ENCODE measurements at regions not wholly inside any gene's neighbourhood (a gene's known extent, or its start where the extent isn't known, plus 50 kb on each side); places are given as distances from the start of the nearest gene placed in this dataset.

GRCh38 chr14:34129927-34130552 is 179.2 kb upstream of the EGLN3 start:
- no peak for DNase-seq (ENCODE audit: low spot score)

GRCh38 chr14:34128665-34129064 is 177.8 kb upstream of the EGLN3 start:
- no peak for DNase-seq (ENCODE audit: low spot score)

- no peak for DNase-seq (ENCODE audit: low spot score)
These were observed 175.7 kb upstream of the EGLN3 start for GRCh38 chr14:34126586-34126985.

- DNase-seq (ENCODE audit: low spot score), result no peak
These were observed 173.7 kb upstream of the EGLN3 start for GRCh38 chr14:34124585-34124984.

- DNase-seq (ENCODE audit: low spot score), result no peak
These were observed 171.8 kb upstream of the EGLN3 start for GRCh38 chr14:34122650-34123049.

- no peak for DNase-seq (ENCODE audit: low spot score)
These were observed 171.2 kb upstream of the EGLN3 start for GRCh38 chr14:34122081-34122480.

GRCh38 chr14:34120185-34120977 is 169.5 kb upstream of the EGLN3 start:
- no peak for DNase-seq (ENCODE audit: low spot score)

- no peak for DNase-seq (ENCODE audit: low spot score)
These were observed 168.4 kb upstream of the EGLN3 start for GRCh38 chr14:34119107-34119858.

- no peak for DNase-seq (ENCODE audit: low spot score)
These were observed 163.1 kb upstream of the EGLN3 start for GRCh38 chr14:34113991-34114390.

- no peak for DNase-seq (ENCODE audit: low spot score)
These were observed 162.2 kb upstream of the EGLN3 start for GRCh38 chr14:34113005-34113511.

- DNase-seq (ENCODE audit: low spot score), result no peak
These were observed 161.1 kb upstream of the EGLN3 start for GRCh38 chr14:34111953-34112352.

- no peak for DNase-seq (ENCODE audit: low spot score)
These were observed 160.6 kb upstream of the EGLN3 start for GRCh38 chr14:34111505-34111904.

- DNase-seq (ENCODE audit: low spot score), result no peak
These were observed 159.7 kb upstream of the EGLN3 start for GRCh38 chr14:34110531-34110930.

GRCh38 chr14:34107441-34107840 is 156.6 kb upstream of the EGLN3 start:
- DNase-seq (ENCODE audit: low spot score), result no peak

GRCh38 chr14:34106310-34106709 is 155.4 kb upstream of the EGLN3 start:
- no peak for DNase-seq (ENCODE audit: low spot score)

- DNase-seq (ENCODE audit: low spot score), result no peak
These were observed 153.9 kb upstream of the EGLN3 start for GRCh38 chr14:34104489-34105397.

GRCh38 chr14:34103176-34103575 is 152.3 kb upstream of the EGLN3 start:
- DNase-seq (ENCODE audit: low spot score), result no peak

- DNase-seq (ENCODE audit: low spot score), result no peak
These were observed 148.8 kb upstream of the EGLN3 start for GRCh38 chr14:34099635-34100034.

- no peak for DNase-seq (ENCODE audit: low spot score)
These were observed 148.1 kb upstream of the EGLN3 start for GRCh38 chr14:34098985-34099349.

GRCh38 chr14:34098045-34098984 is 147.4 kb upstream of the EGLN3 start:
- DNase-seq (ENCODE audit: low spot score), result peak; percentile 72

- no peak for DNase-seq (ENCODE audit: low spot score)
These were observed 146.8 kb upstream of the EGLN3 start for GRCh38 chr14:34097644-34098043.

Data from globus pallidus (tissue), 1 donor.